NB4 (cell line): ENCODE measurements at regions not wholly inside any gene's neighbourhood (a gene's known extent, or its start where the extent isn't known, plus 50 kb on each side); places are given as distances from the start of the nearest gene placed in this dataset.

ENCODE experiments used
- POLR2A ChIP-seq: IDR thresholded peaks from 2 replicates; pipeline ENCODE4 v1.6.1; 2011; ENCODE audit warnings: mild to moderate bottlenecking; ENCODE audit not compliant: insufficient read length; ENCODE audit errors: extremely low read depth
- TF ChIP-seq, protein P1 (sequence below): IDR thresholded peaks from one replicate; pipeline ENCODE4 v1.5.1; 2012; ENCODE audit warnings: low read depth, low read length

DNA sequence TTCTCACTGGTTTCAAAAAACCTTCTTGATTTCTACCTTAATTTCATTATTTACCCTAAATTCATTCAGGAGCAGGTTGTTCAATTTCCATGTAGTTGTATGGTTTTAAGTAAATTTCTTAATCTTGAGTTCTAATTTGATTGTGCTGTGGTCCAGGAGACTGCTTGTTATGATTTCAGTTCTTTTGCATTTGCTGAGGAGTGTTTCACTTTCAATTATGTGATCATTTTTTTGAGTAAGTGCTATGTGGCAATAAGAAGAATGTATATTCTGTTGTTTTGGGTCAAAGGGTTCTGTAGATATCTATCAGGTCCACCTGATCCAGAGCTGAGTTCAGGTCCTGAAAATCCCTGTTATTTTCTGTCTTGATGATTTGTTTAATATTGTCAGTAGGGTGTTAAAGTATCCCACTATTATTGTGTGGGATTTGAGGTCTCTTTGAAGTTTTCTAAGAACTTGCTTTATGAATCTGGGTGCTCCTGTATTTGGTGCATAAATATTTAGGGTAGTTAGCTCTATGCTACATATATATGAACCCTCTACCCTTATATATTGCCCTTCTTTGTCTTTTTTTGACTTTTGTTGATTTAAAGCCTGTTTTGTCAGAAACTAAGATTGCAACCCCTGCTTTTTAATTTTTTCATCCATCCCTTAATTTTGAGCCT, 158.4 kb upstream of the TPRG1 start:
- TF ChIP-seq, protein P1, sequence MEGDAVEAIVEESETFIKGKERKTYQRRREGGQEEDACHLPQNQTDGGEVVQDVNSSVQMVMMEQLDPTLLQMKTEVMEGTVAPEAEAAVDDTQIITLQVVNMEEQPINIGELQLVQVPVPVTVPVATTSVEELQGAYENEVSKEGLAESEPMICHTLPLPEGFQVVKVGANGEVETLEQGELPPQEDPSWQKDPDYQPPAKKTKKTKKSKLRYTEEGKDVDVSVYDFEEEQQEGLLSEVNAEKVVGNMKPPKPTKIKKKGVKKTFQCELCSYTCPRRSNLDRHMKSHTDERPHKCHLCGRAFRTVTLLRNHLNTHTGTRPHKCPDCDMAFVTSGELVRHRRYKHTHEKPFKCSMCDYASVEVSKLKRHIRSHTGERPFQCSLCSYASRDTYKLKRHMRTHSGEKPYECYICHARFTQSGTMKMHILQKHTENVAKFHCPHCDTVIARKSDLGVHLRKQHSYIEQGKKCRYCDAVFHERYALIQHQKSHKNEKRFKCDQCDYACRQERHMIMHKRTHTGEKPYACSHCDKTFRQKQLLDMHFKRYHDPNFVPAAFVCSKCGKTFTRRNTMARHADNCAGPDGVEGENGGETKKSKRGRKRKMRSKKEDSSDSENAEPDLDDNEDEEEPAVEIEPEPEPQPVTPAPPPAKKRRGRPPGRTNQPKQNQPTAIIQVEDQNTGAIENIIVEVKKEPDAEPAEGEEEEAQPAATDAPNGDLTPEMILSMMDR, result no peak
- TF ChIP-seq POLR2A, result no peak
